HG03095 (cell line): ENCODE measurements at regions not wholly inside any gene's neighbourhood (a gene's known extent, or its start where the extent isn't known, plus 50 kb on each side); places are given as distances from the start of the nearest gene placed in this dataset.
"Not testable (repeated sequence)": the region's sequence is repeated elsewhere in the genome, so short reads cannot be mapped to it uniquely, and the experiment has no call there.

ENCODE experiments used
- ATAC-seq: cut with Tn5 transposase; IDR thresholded peaks from one replicate; pipeline ENCODE4 v1.9.1; 2021; ENCODE audit warnings: moderate library complexity; ENCODE audit not compliant: unreplicated experiment

DNA sequence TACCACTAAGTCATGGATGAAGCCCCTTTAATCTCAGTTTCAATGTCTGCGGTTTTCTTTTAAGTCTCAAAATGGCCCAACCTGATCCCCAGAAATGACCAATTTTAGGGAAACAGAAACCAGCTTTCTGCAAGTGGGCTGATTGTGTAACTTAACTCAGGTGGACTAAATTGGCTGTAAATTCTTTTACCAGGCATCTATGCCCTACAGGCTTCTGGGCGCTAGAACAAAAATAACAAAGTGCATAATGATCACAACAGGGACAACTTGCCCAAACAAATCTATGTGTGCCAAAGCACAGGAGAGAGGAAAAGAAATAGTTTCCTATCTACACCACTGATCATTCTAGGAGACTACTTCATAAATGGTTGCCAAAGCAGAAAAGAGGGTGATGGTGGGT, 112.3 kb upstream of the SETBP1 start:
- ATAC-seq: no peak

DNA sequence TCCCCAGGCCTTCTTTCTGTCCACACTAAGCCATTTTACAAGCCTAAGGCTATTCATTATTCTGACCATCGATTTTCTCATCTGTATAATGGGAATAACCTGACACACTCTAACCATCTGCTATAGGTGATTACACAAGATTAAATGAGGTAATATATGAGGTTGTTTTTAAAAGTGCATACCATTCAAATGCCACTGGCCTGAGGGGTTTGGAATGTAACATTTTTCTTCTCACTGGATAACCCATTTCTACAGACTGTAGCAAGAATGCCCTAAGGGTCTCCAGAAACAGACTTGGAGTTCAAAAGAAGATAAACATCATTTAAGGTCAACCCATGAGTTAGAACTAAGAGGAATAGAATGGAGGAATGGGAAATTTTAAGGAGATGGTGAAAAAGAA, 111.7 kb upstream of the SETBP1 start:
- no peak for ATAC-seq

DNA sequence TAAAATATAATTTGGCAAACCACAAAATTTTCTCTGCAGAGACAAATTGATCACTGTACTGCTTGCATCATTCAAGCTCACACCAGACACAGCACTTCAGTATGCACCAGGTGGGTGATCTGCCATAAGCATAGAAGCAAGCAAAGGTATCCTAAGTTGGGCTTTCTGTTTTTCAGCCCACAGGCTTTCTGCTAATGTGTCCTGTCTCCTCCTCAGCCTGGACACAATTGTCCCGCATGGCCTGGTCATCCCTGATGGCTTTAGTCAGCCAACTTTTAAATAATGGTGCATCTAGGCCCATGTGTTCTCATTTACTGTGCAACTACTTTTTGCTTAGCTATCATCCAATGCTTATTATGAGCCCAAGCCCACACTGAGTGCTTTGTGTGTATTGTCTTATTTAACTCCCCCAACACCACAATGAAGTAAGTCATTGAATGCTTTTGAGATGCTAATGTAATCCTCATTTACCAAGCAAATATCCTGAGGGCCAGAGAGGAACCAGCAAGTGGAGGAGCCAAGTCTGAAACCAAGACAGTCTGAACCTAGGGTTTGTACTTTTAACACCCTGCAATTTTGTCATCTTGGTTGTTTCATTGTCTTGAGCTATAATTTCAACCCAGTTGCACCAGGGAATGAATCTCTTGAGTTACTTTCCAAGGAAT, 111.2 kb upstream of the SETBP1 start:
- no peak for ATAC-seq

DNA sequence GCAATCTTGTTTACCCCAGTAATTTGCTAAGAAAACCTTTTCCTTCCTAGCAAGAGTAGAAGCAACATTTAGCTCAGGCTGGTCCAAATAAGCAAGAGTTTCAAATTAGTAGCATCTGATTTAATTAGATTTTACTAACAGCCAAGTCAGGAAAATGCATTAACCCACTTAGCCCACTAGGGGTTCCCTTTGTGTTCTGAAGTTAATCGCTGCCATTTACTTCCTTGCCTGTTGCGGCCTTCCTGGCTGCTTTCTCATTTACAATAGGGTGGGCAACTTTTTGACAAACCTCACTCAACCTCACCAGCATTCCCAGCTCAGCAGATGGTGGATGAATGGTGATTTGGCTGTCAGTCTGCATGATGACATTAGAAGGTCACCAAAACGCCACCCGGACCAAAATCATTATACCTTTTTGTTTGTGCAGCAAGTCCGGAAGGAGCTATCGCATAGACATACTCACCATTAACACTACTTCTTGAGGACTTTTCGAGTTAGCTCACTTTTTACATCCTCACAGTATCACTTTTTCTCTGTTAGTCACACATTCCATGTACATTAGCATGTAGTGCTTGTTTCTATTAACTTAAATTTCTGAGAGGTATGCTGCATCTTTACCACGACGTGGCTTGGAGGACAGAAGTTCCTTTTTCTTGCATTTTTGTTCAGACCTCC, 101.5 kb upstream of the SETBP1 start:
- ATAC-seq: peak; percentile 73

DNA sequence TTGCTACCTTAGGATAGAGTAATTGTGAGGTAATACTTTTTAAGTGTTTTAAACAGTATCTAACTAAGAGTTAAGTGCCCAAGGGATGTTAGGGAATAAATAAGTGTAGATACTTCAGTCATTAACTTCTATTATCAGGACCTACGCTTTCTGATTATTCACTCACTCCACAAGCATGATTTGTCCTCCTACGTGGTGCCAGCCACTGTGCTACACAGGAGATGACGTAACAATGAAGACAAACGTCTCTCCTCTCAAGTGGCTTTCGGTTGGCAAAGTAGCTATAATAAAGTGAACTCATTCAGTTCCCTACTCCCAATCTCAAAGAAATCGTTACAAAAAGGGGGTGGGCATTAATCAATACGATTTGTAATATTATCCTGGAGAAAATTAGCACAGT, 100.9 kb upstream of the SETBP1 start:
- no peak for ATAC-seq

DNA sequence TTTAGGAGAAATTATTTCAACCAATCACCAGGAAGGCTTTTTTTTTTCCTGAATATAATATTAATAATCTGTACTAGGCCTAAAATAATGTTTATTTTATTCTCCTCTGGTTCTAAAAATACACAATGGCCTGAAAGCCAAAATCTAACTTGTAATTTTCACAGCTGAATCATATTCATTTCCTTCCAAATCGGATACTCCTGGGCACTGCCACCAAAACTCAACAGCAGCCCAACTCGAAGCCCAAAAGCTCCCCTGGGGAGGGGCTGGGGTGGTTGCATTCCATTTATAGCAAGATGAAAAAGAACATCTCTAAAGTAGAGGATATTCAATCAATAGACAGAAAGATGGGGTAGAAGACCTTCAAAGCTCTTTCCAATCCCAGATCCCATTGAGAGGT, 100.5 kb upstream of the SETBP1 start:
- ATAC-seq: no peak

DNA sequence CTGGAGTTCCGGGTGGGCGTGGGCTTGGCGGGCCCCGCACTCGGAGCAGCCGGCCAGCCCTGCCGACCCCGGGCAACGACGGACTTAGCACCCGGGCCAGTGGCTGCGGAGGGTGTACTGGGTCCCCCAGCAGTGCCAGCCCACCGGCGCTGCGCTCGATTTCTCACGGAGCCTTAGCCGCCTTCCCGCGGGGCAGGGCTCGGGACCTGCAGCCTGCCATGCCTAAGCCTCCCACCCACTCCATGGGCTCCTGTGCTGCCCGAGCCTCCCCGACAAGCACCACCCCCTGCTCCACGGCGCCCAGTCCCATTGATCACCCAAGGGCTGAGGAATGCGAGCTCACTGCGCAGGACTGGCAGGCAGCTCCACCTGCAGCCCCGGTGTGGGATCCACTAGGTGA, 99.9 kb upstream of the SETBP1 start:
- not testable (repeated sequence) for ATAC-seq

DNA sequence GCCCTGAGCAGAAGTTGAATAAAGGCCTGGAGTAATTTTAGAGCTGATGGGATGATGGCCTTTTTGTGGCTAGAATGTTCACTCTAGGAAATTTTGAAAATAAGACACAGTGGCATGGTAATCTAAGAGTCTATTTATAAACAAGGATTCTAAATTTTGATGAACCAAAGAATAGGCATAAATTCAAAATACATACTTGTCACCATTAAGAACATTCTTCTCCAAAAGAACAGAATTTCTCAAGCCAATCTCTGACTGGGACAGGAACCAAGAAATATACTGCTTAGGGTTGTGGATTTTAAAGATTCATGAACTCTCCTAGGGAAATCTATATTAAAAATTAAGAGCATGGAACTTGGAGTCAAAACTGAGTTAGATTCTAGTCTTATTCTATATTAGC, 98.2 kb upstream of the SETBP1 start:
- no peak for ATAC-seq

DNA sequence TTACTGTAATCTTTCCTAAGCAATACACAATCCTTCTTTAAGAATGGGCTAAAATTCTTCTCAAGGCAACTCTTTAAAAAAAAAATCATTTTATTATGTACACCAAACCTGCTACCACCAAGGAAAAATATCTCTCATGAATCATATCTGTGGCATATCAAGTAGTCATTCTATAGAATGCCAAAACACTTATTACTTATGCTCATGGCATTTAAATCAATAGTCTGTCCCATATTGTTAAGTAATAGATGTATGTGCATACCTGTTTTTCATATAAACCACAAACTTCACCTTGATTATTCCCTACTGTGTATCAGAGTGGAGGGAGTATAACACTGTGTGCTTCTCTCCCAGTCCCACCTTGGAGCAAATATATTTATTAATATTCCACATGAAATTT, 95.8 kb upstream of the SETBP1 start:
- ATAC-seq: no peak

DNA sequence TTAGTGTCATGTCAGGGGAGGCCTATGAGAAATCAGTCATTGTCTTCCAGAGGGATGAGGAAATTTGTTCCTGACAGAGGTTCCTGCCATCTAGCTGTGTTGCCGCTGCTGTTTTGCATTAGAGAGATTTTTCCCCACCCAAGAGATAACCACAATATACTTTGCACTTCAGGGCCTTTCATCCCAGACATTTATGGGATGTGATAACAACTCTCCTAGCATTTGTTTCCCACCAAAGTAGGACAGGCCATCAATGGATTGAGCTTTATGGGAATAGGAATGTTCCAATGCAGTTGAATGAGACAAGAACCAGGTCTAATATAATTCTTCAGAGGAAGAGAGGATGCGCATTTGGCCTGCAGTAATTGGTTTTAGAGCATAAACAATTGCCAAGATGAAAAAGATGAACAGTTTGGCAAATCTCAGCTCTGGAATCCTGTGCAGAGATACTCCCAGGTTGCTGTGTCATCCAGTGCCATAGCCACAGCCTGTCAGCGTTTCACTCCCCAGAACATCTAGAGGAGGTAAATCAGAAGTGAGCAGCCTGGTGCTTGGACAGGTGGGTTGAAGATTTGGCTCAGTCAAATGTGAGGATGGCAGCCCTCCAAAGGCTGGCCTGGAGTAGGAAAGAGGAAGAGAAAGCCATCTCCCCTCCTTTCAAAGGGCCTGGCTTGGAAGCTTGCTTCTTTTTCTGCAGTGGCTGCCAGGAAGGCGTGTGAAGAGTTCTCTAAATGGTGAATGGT, 93.7 kb upstream of the SETBP1 start:
- ATAC-seq: no peak

DNA sequence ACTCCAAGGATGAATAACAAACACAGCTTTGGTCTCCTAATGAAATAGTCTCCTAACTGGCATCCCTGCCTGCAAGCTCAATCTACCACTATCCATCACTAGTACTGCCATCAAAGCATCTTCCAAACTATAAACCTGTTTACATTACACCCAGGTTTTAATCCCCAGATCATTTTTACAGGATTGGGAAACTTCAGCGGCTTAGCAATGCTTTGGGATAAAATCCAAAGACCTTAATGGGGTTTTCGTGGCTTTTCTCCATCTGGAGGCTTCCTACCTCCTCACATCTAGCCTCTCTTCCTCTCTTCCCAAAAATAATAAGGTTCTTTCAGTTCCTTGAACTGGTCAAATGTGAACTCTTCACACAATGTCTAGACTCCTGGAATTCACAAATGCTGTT, 92.2 kb upstream of the SETBP1 start:
- no peak for ATAC-seq

DNA sequence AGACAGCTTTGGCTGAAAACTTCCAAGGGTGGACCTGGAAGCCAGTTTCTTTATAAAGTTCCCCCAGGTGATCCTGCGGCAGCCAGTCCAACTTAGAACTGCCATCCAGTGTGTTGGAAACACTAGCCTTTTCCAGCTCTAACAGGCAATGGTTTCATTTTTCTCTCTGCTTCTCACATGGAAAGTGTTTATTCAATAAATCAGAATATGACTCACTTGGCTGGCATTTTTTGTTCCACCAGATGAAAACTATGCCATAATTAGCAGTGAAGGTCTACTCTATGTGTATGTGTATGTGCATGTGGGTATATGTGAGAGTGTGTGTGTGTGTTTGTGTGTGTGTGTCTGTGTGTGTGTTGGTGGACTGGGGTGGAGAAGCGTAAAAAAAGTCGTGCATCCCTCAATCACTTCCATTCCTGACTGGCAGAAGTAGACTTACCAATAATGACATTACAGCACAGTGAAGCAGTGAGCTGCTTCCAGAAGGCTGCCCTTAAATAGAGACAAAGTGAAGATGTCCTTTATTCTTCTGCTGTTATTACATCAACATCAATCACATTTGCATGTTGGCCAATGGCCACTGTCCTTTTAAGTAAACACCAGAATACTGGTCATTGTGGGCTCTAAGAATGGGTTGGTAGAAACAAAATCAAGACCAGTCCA, 90.9 kb upstream of the SETBP1 start:
- no peak for ATAC-seq

DNA sequence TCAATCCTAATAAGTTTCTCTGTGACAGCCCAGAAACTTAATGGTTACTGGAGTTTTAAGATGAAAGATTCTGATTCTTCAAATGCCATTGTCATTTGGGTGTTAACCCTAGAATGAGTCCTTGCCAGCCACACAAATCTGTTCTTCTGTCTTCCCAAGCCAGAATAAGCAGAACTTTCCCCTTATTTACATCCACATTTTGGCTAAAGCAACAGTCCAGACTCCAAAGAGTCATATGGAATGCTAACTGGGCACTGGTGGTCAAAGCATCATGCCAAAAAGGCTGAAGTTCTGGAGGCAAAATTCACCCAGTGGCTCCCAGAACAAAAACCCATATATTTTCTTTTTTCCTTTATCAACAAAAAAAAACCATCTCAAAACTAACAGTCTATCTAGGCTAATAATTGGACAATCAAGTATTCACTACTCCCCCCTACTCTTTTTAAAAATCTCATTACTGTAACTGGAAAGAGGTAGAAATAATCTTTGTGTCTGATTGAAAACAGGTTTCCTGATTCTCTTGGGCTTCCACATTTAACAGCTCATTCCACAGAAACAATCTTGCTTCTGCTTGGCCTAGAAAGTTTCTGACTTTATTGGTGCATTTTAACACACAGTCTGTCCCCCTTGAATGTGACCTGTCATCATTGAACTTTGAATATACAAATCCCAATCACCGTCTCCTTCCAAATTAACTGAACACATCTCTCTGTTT, 89.6 kb upstream of the SETBP1 start:
- no peak for ATAC-seq

DNA sequence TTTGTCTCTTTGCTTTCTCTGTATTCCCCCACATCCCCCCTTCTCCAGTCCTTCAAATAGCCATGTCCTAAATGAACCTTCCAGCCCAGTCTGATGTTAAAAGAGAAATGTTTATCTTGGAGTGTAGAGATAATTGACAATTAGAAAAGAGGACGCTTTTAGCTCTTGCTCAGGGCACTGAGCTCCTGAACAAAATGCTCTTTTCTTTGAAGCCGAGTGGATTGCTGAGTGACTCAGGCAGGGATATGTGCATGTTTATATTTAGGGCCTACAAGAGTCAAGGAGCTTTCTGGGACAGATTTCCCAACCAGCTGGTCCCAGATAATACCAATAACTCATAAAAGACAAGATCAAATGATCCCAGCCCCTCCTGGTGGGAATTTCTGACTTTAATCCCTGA, 88.0 kb upstream of the SETBP1 start:
- no peak for ATAC-seq

DNA sequence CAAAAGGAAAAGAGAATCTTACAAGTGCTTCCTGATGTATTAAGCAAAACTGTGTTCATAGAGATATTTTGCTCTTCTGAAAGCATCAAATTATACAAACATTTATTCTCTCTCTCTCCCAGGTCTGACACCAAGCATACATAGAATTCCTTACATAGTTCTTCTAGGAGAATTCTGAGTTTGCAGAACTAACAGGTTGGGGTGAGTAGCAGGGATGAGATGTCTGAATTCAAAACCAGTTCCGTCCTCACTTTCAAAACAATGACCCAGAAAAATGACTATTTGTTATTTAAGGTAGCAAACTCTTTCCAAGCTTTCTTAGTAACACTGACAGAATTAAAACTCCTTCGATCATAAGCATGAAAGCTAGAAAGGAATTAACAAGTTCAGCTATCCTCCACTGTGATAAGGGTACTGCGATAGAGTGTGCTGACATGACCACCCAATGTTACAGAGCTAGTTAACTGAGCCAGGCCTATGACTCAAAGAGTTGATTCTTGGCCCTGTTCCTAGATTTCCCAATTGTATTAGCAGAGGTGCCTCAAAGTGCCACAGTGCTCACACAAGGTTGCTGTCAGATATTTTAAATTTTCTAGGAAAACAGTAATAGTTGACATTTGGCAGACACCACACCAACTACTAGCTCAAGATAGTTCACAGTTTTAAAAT, 85.8 kb upstream of the SETBP1 start:
- ATAC-seq: no peak

DNA sequence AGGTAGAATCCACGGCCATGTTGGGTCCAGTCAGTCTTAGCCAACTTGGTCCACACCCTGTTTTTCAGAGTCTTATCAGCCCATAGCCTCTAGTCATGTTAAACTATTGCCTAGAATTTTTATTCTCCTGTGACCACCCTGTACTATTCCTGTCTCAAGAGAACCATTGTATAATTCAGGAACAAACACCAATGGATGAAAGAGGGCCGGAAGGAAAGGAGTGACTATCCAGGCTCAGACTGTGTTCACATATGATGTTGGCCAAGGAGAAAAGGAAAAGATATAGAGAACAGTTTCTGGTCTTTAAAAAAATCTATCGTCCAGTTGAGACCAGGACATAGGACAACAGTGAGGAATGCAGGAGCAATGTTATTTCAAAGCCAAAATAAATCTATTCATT, 82.9 kb upstream of the SETBP1 start:
- ATAC-seq: no peak

DNA sequence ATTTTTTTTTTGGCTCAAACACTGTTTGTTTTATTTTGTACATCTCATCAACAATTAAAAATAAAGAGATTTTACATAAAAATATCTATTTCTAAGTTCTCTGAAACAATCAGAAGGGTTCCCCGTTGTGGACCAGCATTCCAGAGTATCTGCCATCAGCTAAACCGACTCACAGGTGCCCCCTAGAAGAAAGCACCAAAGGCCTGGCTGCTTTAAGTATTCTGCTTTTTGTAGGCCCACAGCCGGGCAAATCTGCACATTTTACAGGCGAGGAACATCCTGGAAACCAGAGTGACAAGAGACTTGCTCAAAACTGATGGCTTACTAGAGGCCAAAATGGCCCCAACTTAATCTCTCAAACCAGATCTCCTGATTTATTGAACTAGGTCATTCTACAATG, 82.2 kb upstream of the SETBP1 start:
- no peak for ATAC-seq

DNA sequence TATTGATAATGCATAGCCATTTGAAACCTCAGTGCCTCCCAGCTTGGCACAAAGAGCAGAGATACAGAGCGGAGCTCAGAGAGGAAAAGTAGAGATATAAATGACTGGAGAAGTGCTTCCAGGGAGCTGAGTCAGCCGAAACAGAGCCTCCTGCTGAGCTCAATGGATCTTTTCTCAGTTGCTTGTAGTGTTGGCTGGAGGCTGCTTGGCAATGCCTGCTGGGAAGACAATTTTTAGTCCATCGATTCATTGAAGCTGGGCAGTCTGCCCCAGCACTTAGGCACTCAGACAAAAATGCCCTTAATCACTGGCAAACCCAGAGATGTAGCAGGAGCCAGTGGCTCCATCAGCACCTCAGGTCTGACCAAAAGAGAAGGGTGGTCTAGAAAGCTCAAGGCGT, 81.3 kb upstream of the SETBP1 start:
- no peak for ATAC-seq

DNA sequence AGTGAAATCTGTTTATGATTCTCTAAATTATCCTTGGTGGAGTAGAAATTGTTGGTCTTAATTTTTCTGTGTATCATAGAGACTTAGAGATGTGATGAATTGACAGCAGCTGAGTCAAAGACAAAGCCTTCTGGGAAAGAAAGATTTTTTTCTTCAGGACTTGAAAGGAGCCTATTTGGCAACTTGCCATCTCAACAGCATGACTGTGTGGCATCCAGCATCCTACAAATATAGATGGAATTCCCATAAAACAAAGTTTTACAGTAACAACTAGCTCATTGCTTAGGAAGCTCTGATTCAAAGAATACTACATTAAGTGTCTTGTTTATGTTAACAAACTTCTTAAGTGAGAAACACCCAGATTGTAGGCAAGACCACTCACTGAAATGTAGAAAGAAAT, 79.2 kb upstream of the SETBP1 start:
- ATAC-seq: no peak

DNA sequence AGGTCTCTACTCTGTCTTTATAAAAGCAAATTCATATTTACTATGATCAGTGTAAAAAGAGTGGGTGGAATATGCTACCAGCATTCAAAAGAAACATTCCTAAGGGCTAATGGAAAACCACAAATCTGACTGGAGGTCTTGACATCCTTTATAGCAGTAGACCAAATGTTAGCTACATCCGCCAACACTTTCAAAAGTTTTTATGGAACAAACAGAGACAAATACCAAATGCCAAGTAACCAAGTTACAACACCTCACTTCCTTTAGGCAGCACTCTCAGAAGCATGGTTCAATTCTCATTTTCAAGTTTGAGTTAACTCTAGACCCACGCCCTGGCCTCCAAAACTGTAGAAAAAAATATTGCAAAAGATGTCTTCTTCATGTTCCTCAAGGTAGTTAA, 78.3 kb upstream of the SETBP1 start:
- no peak for ATAC-seq

DNA sequence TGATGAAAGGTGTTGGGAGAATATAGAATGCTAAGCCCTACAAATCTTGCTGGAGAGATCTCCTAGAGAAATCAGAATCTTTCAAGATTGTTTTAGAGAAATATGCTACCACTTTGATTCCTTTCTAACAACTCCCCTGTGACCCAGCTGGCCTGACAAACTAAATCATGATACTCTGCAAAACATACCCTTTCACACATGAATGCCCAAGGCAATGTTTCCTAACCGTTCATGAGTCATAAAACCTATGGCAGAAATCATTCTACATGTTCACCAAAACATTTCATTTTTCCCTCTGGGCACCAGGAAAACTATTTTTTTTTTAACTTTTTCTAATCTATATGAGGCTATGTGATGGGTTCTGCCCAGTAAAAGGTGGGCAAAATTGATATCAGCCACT, 77.8 kb upstream of the SETBP1 start:
- no peak for ATAC-seq
